ENCODE measurements at regions not wholly inside any gene's neighbourhood (a gene's known extent, or its start where the extent isn't known, plus 50 kb on each side); places are given as distances from the start of the nearest gene placed in this dataset.

GRCh38 chr1:213652109-213652508 lies 335.7 kb upstream of the PROX1 start:
- H2AFZ ChIP-seq, result no peak overlapping the region
- H3K4me1 ChIP-seq, result no peaks in the 10 kb centered on the region
- no peak overlapping the region for H3K4me3 ChIP-seq (ENCODE audit: low read depth, low read length)
- H3K79me2 ChIP-seq, result no peaks in the 10 kb centered on the region
- H3K4me2 ChIP-seq (ENCODE audit: low read length), result no peak overlapping the region
- no peak overlapping the region for H3K27ac ChIP-seq
- H3K9ac ChIP-seq, result no peak overlapping the region
- no peaks in the 10 kb centered on the region for H3K36me3 ChIP-seq (ENCODE audit: control insufficient read depth, insufficient read depth, low read length)
- H3K9me3 ChIP-seq (ENCODE audit: control insufficient read depth, low read length), result no peaks in the 10 kb centered on the region
- H3K27me3 ChIP-seq (ENCODE audit: control insufficient read depth, insufficient read depth, low read length), result no peaks in the 10 kb centered on the region
- TF ChIP-seq CTCF (IDR thresholded peaks at IDR 0.05), result no peak

GRCh38 chr1:213656039-213656438 lies 331.7 kb upstream of the PROX1 start:
- Histone ChIP-seq H3K27ac (no peak overlapping the region), H3K9me3 (ENCODE audit: control insufficient read depth, low read length) (no peaks in the 10 kb centered on the region), H3K79me2 (no peaks in the 10 kb centered on the region), H2AFZ (no peak overlapping the region), H3K36me3 (ENCODE audit: control insufficient read depth, insufficient read depth, low read length) (no peaks in the 10 kb centered on the region), H3K27me3 (ENCODE audit: control insufficient read depth, insufficient read depth, low read length) (no peaks in the 10 kb centered on the region), H3K9ac (no peak overlapping the region), H3K4me3 (ENCODE audit: low read depth, low read length) (no peak overlapping the region), H3K4me2 (ENCODE audit: low read length) (no peak overlapping the region), H3K4me1 (no peaks in the 10 kb centered on the region)
- TF ChIP-seq CTCF (IDR thresholded peaks at IDR 0.05), result no peak

- Histone ChIP-seq H3K4me1 (no peaks in the 10 kb centered on the region), H3K9ac (no peak overlapping the region), H3K27ac (no peak overlapping the region), H3K36me3 (ENCODE audit: control insufficient read depth, insufficient read depth, low read length) (no peaks in the 10 kb centered on the region), H3K4me2 (ENCODE audit: low read length) (no peak overlapping the region), H3K9me3 (ENCODE audit: control insufficient read depth, low read length) (no peaks in the 10 kb centered on the region), H3K79me2 (no peaks in the 10 kb centered on the region), H3K4me3 (ENCODE audit: low read depth, low read length) (no peak overlapping the region), H2AFZ (no peak overlapping the region), H3K27me3 (ENCODE audit: control insufficient read depth, insufficient read depth, low read length) (no peaks in the 10 kb centered on the region)
- no peak for TF ChIP-seq CTCF (IDR thresholded peaks at IDR 0.05)
Observed at GRCh38 chr1:213656503-213656902, 331.3 kb upstream of the PROX1 start.

GRCh38 chr1:213657013-213657412 lies 330.8 kb upstream of the PROX1 start:
- H3K4me3 ChIP-seq (ENCODE audit: low read depth, low read length), result no peak overlapping the region
- TF ChIP-seq CTCF (IDR thresholded peaks at IDR 0.05), result no peak
- H3K9ac ChIP-seq, result no peak overlapping the region
- H2AFZ ChIP-seq, result no peak overlapping the region
- H3K9me3 ChIP-seq (ENCODE audit: control insufficient read depth, low read length), result no peaks in the 10 kb centered on the region
- no peaks in the 10 kb centered on the region for H3K27me3 ChIP-seq (ENCODE audit: control insufficient read depth, insufficient read depth, low read length)
- H3K4me1 ChIP-seq, result no peaks in the 10 kb centered on the region
- no peaks in the 10 kb centered on the region for H3K36me3 ChIP-seq (ENCODE audit: control insufficient read depth, insufficient read depth, low read length)
- no peak overlapping the region for H3K4me2 ChIP-seq (ENCODE audit: low read length)
- H3K79me2 ChIP-seq, result no peaks in the 10 kb centered on the region
- H3K27ac ChIP-seq, result no peak overlapping the region

- H3K4me2 ChIP-seq (ENCODE audit: low read length), result no peak overlapping the region
- no peak overlapping the region for H3K27ac ChIP-seq
- no peak overlapping the region for H3K4me3 ChIP-seq (ENCODE audit: low read depth, low read length)
- H2AFZ ChIP-seq, result no peak overlapping the region
- H3K9me3 ChIP-seq (ENCODE audit: control insufficient read depth, low read length), result no peaks in the 10 kb centered on the region
- no peaks in the 10 kb centered on the region for H3K27me3 ChIP-seq (ENCODE audit: control insufficient read depth, insufficient read depth, low read length)
- no peak for TF ChIP-seq CTCF (IDR thresholded peaks at IDR 0.05)
- H3K9ac ChIP-seq, result no peak overlapping the region
- no peaks in the 10 kb centered on the region for H3K79me2 ChIP-seq
- no peaks in the 10 kb centered on the region for H3K36me3 ChIP-seq (ENCODE audit: control insufficient read depth, insufficient read depth, low read length)
- H3K4me1 ChIP-seq, result no peaks in the 10 kb centered on the region
Observed at GRCh38 chr1:213657879-213658278, 329.9 kb upstream of the PROX1 start.
